D721Med (cell line): ENCODE measurements at regions not wholly inside any gene's neighbourhood (a gene's known extent, or its start where the extent isn't known, plus 50 kb on each side); places are given as distances from the start of the nearest gene placed in this dataset.

Experiments
- DNase-seq: peaks from one replicate; pipeline ENCODE4 v3.0.0; 2011; ENCODE audit warnings: low spot score; ENCODE audit not compliant: insufficient read length
- FAIRE-seq: peaks from 2 replicates; lab custom pipeline; 2011; peaks lifted over from hg19 to GRCh38; lab: Jason Lieb, UNC
- TF ChIP-seq, protein P1 (sequence below): IDR thresholded peaks from 2 replicates; pipeline ENCODE4 v1.5.1; 2012; ENCODE audit warnings: mild to moderate bottlenecking, control low read depth; ENCODE audit not compliant: insufficient read depth; ENCODE audit errors: missing control alignments

DNA sequence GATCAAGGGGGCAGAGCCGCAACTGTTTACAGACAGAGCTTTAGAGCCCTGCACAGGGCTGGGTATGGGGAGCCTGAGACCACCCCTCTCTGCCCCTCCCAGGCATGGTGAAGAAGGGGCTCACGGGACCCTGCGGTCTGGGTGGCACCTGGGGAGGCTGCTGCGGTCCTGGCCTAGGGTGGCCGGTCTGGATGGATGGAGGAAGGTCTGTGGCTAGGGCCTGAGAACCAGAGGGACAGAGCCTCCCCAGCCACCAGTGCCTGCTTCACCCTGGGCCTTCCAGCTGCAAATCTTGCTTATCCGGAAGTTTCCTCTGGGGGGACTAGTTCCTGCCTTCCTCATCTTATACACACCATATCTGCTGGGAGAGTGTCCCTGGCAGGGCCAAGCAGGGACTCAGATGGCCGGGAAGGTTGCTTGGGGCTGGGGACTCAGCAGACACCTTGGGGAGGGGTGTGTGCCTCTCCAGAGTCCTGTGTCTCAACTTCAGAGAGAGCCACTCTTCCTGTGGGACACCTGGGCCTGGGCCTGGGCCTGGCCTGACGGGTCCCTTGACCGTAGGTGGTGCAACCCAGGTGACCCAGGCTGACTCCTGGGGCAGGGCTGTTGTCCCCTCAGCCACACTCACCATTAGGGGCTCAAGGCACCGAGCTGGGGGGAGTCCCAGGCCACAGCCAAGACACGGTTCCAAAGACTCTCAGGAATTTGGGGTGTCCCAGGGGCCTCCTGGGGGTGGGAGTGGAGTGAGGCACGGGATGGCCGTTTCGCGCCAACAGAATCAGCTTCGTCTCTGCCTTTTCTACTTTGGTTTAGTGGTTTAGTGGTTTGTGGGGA, 52.0 kb upstream of the ACTRT2 start:
- FAIRE-seq (no peak), DNase-seq (no peak)
- TF ChIP-seq, protein P1, sequence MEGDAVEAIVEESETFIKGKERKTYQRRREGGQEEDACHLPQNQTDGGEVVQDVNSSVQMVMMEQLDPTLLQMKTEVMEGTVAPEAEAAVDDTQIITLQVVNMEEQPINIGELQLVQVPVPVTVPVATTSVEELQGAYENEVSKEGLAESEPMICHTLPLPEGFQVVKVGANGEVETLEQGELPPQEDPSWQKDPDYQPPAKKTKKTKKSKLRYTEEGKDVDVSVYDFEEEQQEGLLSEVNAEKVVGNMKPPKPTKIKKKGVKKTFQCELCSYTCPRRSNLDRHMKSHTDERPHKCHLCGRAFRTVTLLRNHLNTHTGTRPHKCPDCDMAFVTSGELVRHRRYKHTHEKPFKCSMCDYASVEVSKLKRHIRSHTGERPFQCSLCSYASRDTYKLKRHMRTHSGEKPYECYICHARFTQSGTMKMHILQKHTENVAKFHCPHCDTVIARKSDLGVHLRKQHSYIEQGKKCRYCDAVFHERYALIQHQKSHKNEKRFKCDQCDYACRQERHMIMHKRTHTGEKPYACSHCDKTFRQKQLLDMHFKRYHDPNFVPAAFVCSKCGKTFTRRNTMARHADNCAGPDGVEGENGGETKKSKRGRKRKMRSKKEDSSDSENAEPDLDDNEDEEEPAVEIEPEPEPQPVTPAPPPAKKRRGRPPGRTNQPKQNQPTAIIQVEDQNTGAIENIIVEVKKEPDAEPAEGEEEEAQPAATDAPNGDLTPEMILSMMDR = no peak

DNA sequence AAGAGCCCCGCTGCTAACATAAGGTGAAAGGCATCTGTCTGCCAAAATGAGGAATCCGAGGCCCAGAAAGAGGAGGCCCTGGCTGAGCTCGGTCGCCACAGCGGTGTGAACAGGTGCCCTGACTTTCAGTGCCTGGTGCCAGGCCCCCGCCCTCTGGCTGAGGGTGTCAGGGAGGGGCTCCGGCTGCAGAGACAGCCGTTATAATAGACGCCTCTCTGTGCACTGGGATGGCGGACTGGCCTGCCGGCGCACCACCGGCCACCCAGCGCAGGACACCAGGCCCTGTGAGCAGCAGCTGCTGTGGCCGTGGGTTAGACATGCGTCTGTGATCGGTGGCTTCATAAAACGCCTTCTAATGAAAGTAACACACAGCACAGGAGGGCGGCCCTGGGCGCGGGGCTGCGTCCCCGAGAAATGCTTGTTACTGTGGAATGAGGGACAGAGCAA, 51.4 kb upstream of the ACTRT2 start:
- TF ChIP-seq, protein P1 = no peak
- FAIRE-seq (no peak), DNase-seq (no peak)

DNA sequence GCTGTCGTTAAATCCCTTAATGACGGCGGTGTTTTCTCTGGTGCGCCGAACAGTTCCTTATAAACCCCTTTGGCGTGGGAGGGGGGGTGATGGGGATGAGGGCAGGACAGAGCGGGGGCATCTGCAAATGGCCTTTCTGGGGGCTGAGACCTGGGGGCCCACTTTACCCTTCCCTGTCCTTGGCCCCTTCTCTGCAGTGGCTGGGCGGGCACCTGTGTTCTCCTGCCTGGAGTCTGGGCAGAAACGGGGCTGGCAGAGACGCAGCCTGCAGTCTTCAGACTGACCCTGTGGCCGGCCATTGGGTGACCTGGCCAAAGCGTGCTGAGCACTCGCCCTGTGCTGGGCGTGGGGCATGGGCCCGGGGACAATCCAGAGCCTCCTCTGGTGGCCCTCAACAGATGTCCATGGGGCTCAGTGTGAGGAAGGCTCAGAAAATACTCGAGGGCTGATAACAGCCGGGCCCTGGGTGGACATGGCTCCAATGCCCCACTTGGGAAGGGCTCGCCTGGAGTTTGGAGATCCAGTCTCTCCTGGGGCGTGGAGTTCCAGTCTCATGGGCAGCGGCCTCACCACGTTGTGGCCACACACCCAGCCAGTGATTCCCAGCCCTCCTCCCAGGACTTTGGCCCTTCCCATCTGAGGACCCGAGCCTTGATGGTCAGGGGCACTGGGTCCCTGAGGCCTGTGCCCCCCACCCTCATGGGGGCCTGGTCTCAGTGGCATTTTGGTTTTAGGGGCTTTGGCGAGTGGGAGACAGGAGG, 50.8 kb upstream of the ACTRT2 start:
- FAIRE-seq (no peak), DNase-seq (no peak)
- TF ChIP-seq, protein P1 = no peak

DNA sequence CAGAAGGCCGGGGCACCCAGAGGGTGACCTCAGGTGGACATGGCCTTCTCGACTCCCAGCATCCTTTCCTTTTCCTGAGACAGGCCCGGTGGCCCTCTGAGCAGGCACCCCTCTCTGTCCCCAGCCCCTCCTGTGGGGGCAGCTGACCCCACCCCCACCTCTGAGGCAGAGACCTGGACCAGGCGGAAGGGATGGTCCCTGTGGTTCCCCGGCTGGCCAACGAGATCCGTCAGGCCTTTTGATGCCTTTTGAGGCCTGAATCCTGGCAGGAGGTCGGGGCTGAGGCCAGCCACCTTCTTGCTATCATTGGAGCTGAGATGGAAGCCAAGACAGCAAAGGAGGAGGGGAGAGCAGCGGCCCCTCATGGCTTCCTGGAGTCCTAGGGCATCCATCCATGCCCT, 50.2 kb upstream of the ACTRT2 start:
- FAIRE-seq = no peak
- DNase-seq = no peak

More for the DNA sequence above, 50.2 kb upstream of the ACTRT2 start:
- TF ChIP-seq, protein P1 = no peak
